Stomach (tissue), 4 donors: ENCODE measurements at regions not wholly inside any gene's neighbourhood (a gene's known extent, or its start where the extent isn't known, plus 50 kb on each side); places are given as distances from the start of the nearest gene placed in this dataset.

Experiments
- CTCF ChIP-seq, 7 experiments: fragments of 450-650 bp in 4 of 7; fragments of 200-600 bp in 3 of 7; sonication (generic) in 3 of 7; IDR thresholded peaks; one replicate each; pipeline ENCODE4 v1.5.1; 2016 to 2019; ENCODE audit warnings: antibody characterized with exemption in 7 of 7, control low read depth in 2 of 7, mild to moderate bottlenecking in 1 of 7
- EP300 ChIP-seq: sonication (generic); formaldehyde crosslinking; IDR thresholded peaks from one replicate; pipeline ENCODE4 v1.6.1; 2017; ENCODE audit warnings: antibody characterized with exemption
- POLR2A ChIP-seq, 4 donors: fragments of 450-650 bp; IDR thresholded peaks; one replicate each; pipeline ENCODE4 v1.6.1; 2016; ENCODE audit warnings: antibody characterized with exemption in 4 of 4, control low read depth in 2 of 4, mild to moderate bottlenecking in 1 of 4, moderate library complexity in 1 of 4

DNA sequence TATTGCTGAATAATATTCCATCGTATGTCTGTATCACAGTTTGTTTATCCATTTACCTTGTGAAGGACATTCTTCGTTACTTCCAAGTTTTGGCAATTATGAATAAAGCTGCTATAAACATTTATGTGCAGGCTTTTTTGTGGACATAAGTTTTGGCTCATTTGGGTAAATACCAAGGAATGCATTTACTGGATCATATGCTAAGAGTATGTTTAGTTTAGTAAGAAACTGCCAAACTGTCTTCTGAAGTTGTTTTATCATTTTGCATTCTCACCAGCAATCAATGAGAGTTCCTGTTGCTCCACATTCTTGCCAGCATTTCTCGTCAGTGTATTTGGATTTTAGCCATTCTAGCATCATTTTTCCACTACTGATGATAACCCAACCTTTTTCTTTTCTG is 232.7 kb upstream of the NR3C2 start:
- TF ChIP-seq EP300 (no peak), CTCF (IDR thresholded peaks at IDR 0.05) (no peak), POLR2A (IDR thresholded peaks at IDR 0.05) (no peak)
